GM12878 (cell line): ENCODE measurements at regions not wholly inside any gene's neighbourhood (a gene's known extent, or its start where the extent isn't known, plus 50 kb on each side); places are given as distances from the start of the nearest gene placed in this dataset.

Experiments used
- ATAC-seq: fragments of 200-7000 bp; cut with Tn5 transposase; 3 replicates; pipeline ENCODE4 v1.9.1; 2020; ENCODE audit warnings: mild to moderate bottlenecking, moderate library complexity
- BruUV-seq: library from RNA; stranded (reverse); fragments of 400-500 nt; replicated peaks from 2 replicates; lab custom pipeline; 2021; lab: Mats Ljungman, UMichigan
- CTCF ChIA-PET: fragments of 300-600 bp; sonication (Branson Sonifier 250); formaldehyde crosslinking; extraction: SDS; loops from one replicate; lab custom pipeline; 2021; ENCODE audit warnings: inconsistent platforms; lab: Yijun Ruan, JAX
- POLR2A ChIA-PET: fragments of 350-600 bp; formaldehyde crosslinking; extraction: SDS; loops from one replicate; lab custom pipeline; 2021; ENCODE audit warnings: inconsistent platforms; lab: Charles Lee
- RAD21 ChIA-PET: fragments of 300-600 bp; sonication (Branson Sonifier 250); formaldehyde crosslinking; loops from one replicate; lab custom pipeline; 2023; ENCODE audit warnings: antibody characterized with exemption; ENCODE audit not compliant: unreplicated experiment; lab: Charles Lee
- SMC1A ChIA-PET: fragments of 300-600 bp; sonication (Branson Sonifier 250); formaldehyde crosslinking; loops from one replicate; lab custom pipeline; 2023; ENCODE audit not compliant: unreplicated experiment, uncharacterized antibody; lab: Charles Lee
- DNase-seq: peaks from one replicate; pipeline ENCODE4 v3.0.0-alpha.2; 2011; ENCODE audit warnings: low read depth, low spot score
- FAIRE-seq: peaks from 3 replicates; lab custom pipeline; 2011; peaks lifted over from hg19 to GRCh38; lab: Jason Lieb, UNC
- H2AFZ ChIP-seq: 2 replicates; pipeline ENCODE4 v1.6.0; 2011; ENCODE audit warnings: low read depth, low read length, control low read depth; ENCODE audit not compliant: control insufficient read depth
- H3K27ac ChIP-seq: 2 replicates; pipeline ENCODE4 v1.5.1; 2011; ENCODE audit warnings: control low read depth; ENCODE audit not compliant: control insufficient read depth, insufficient read depth
- H3K27me3 ChIP-seq, 2 experiments: replicated peaks in 1 of 2; 2 replicates each; pipeline versions ENCODE4 v1.6.0 to v1.6.1; 2011; ENCODE audit warnings: low read length in 1 of 2; ENCODE audit not compliant: control insufficient read depth in 2 of 2, insufficient read depth in 2 of 2
- H3K36me3 ChIP-seq, 2 experiments: 2 replicates each; pipeline ENCODE4 v1.5.1; 2011; ENCODE audit warnings: low read length in 1 of 2; ENCODE audit not compliant: control insufficient read depth in 2 of 2, insufficient read depth in 2 of 2
- H3K4me1 ChIP-seq: 2 replicates; pipeline ENCODE4 v1.6.1; 2011; ENCODE audit warnings: mild to moderate bottlenecking, low read length, moderate library complexity, mixed read lengths; ENCODE audit not compliant: control insufficient read depth, insufficient read depth
- H3K4me2 ChIP-seq: 2 replicates; pipeline ENCODE4 v1.6.0; 2011; ENCODE audit warnings: control low read depth; ENCODE audit not compliant: control insufficient read depth, insufficient read depth
- H3K4me3 ChIP-seq: fragments of 200-600 bp; sonication (generic); 2 replicates; pipeline ENCODE4 v1.5.1; 2016
- H3K79me2 ChIP-seq: 2 replicates; pipeline ENCODE4 v1.6.0; 2011; ENCODE audit warnings: low read length; ENCODE audit not compliant: control insufficient read depth, insufficient read depth
- H3K9ac ChIP-seq: 2 replicates; pipeline ENCODE4 v1.8.0; 2011; ENCODE audit warnings: low read length, control low read depth, mixed read lengths; ENCODE audit not compliant: control insufficient read depth, insufficient read depth
- H3K9me3 ChIP-seq: replicated peaks from 3 replicates; pipeline ENCODE4 v1.5.1; 2011; ENCODE audit warnings: mild to moderate bottlenecking, low read length; ENCODE audit not compliant: control insufficient read depth, insufficient read depth
- H4K20me1 ChIP-seq: 2 replicates; pipeline ENCODE4 v1.6.0; 2011; ENCODE audit not compliant: control insufficient read depth, insufficient read depth
- FOS ChIP-seq: IDR thresholded peaks from 3 replicates; pipeline ENCODE4 v1.6.1; 2011; ENCODE audit warnings: borderline replicate concordance; ENCODE audit not compliant: insufficient read length; ENCODE audit errors: extremely low read depth
- KDM1A ChIP-seq: fragments of 200-600 bp; sonication (generic); IDR thresholded peaks from 2 replicates; pipeline ENCODE4 v1.6.1; 2016; ENCODE audit warnings: borderline replicate concordance
- MEF2A ChIP-seq: IDR thresholded peaks from 2 replicates; pipeline ENCODE4 v1.6.1; 2011; ENCODE audit warnings: low read depth, mild to moderate bottlenecking, low read length, moderate library complexity; ENCODE audit not compliant: insufficient read depth
- NFYA ChIP-seq: IDR thresholded peaks from 2 replicates; pipeline ENCODE4 v1.6.1; 2011; ENCODE audit warnings: low read depth, mild to moderate bottlenecking, low read length, improper control_type of control experiment, borderline replicate concordance
- NFYB ChIP-seq: IDR thresholded peaks from 2 replicates; pipeline ENCODE4 v1.6.1; 2011; ENCODE audit warnings: low read depth, mild to moderate bottlenecking, low read length, improper control_type of control experiment, moderate library complexity; ENCODE audit not compliant: insufficient read depth
- RAD51 ChIP-seq: fragments of 450-650 bp; IDR thresholded peaks from 2 replicates; pipeline ENCODE4 v1.6.1; 2016; ENCODE audit warnings: moderate library complexity, mild to moderate bottlenecking, inconsistent platforms
- RFX5 ChIP-seq: IDR thresholded peaks from 2 replicates; pipeline ENCODE4 v1.6.1; 2011; ENCODE audit warnings: low read depth, low read length, improper control_type of control experiment
- SMAD5 ChIP-seq: IDR thresholded peaks from 2 replicates; pipeline ENCODE4 v1.6.1; 2016; ENCODE audit warnings: antibody characterized with exemption, low read depth
- SMARCA5 ChIP-seq: fragments of 450-650 bp; IDR thresholded peaks from 2 replicates; pipeline ENCODE4 v1.6.1; 2017; ENCODE audit warnings: mild to moderate bottlenecking
- SPI1 ChIP-seq: IDR thresholded peaks from 2 replicates; pipeline ENCODE4 v1.6.1; 2011; ENCODE audit warnings: low read depth, mild to moderate bottlenecking, low read length, moderate library complexity, borderline replicate concordance; ENCODE audit not compliant: insufficient read depth
- TCF3 ChIP-seq: IDR thresholded peaks from 2 replicates; pipeline ENCODE4 v1.6.1; 2012; ENCODE audit warnings: low read depth, mild to moderate bottlenecking, low read length, borderline replicate concordance; ENCODE audit not compliant: insufficient read depth
- TCF7 ChIP-seq: IDR thresholded peaks from 2 replicates; pipeline ENCODE4 v1.6.1; 2014; ENCODE audit warnings: antibody characterized with exemption, borderline replicate concordance
- YY1 ChIP-seq: IDR thresholded peaks from 2 replicates; pipeline ENCODE4 v1.6.1; 2011; ENCODE audit warnings: low read depth, mild to moderate bottlenecking, low read length
- ZBTB40 ChIP-seq: fragments of 450-650 bp; IDR thresholded peaks from 2 replicates; pipeline ENCODE4 v1.6.1; 2016; ENCODE audit warnings: mild to moderate bottlenecking, moderate library complexity, borderline replicate concordance
- WGBS: methylation state at CpG from one replicate; pipeline ENCODE4 v1.1.6; 2016; ENCODE audit warnings: low lambda C conversion rate; ENCODE audit not compliant: insufficient replicate concordance, insufficient coverage; ENCODE audit errors: missing lambda C conversion rate; 5-methylcytosine and 5-hydroxymethylcytosine counted together
- in situ Hi-C: fragments of 300-500 bp; cut with MboI; formaldehyde crosslinking; loops from 9 replicates; pipeline ENCODE4 v1.14.3; 2018; ENCODE audit warnings: mixed read lengths
- intact Hi-C: fragments of 100-400 bp; cut with micrococcal nuclease; formaldehyde crosslinking; loops from one replicate; pipeline ENCODE4 v1.14.2; 2022; ENCODE audit not compliant: unreplicated experiment
- TF ChIP-seq, protein P1 (sequence below): fragments of 450-650 bp; IDR thresholded peaks from 2 replicates; pipeline ENCODE4 v1.6.1; 2017; ENCODE audit warnings: mild to moderate bottlenecking
- TF ChIP-seq, protein P2 (sequence below): fragments of 450-650 bp; formaldehyde crosslinking; IDR thresholded peaks from 2 replicates; pipeline ENCODE4 v1.4.0; 2020; ENCODE audit warnings: mild to moderate bottlenecking, moderate library complexity

- no peaks in the 10 kb centered on the region for H3K27me3 ChIP-seq
- H3K79me2 ChIP-seq, result no peaks in the 10 kb centered on the region
- ChIA-PET CTCF (no interaction called here), POLR2A (no interaction called here), RAD21 (no interaction called here), SMC1A (no interaction called here)
- H3K9me3 ChIP-seq, result no peaks in the 10 kb centered on the region
- H3K27ac ChIP-seq, result no peak overlapping the region
- ATAC-seq (no peak), DNase-seq (no peak), FAIRE-seq (no peak)
- no peak overlapping the region for H3K4me2 ChIP-seq
- in situ Hi-C loops, result no loop called here
- 91% methylated on average over 1 of the region's 1 CpG for WGBS
- no peaks in the 10 kb centered on the region for H3K4me1 ChIP-seq
- no peaks in the 10 kb centered on the region for H4K20me1 ChIP-seq
- H3K9ac ChIP-seq, result no peak overlapping the region
- intact Hi-C loops, result no loop called here
- BruUV-seq, result no TSS peak
- no peak overlapping the region for H2AFZ ChIP-seq
- H3K36me3 ChIP-seq, result no peaks in the 10 kb centered on the region
- H3K4me3 ChIP-seq, result no peak overlapping the region
- TF ChIP-seq SPI1, result no peak
- TF ChIP-seq YY1, result no peak
- TF ChIP-seq KDM1A, result no peak
- TF ChIP-seq, protein P1, sequence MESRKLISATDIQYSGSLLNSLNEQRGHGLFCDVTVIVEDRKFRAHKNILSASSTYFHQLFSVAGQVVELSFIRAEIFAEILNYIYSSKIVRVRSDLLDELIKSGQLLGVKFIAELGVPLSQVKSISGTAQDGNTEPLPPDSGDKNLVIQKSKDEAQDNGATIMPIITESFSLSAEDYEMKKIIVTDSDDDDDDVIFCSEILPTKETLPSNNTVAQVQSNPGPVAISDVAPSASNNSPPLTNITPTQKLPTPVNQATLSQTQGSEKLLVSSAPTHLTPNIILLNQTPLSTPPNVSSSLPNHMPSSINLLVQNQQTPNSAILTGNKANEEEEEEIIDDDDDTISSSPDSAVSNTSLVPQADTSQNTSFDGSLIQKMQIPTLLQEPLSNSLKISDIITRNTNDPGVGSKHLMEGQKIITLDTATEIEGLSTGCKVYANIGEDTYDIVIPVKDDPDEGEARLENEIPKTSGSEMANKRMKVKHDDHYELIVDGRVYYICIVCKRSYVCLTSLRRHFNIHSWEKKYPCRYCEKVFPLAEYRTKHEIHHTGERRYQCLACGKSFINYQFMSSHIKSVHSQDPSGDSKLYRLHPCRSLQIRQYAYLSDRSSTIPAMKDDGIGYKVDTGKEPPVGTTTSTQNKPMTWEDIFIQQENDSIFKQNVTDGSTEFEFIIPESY, result no peak
- no peak for TF ChIP-seq RAD51
- TF ChIP-seq, protein P2, sequence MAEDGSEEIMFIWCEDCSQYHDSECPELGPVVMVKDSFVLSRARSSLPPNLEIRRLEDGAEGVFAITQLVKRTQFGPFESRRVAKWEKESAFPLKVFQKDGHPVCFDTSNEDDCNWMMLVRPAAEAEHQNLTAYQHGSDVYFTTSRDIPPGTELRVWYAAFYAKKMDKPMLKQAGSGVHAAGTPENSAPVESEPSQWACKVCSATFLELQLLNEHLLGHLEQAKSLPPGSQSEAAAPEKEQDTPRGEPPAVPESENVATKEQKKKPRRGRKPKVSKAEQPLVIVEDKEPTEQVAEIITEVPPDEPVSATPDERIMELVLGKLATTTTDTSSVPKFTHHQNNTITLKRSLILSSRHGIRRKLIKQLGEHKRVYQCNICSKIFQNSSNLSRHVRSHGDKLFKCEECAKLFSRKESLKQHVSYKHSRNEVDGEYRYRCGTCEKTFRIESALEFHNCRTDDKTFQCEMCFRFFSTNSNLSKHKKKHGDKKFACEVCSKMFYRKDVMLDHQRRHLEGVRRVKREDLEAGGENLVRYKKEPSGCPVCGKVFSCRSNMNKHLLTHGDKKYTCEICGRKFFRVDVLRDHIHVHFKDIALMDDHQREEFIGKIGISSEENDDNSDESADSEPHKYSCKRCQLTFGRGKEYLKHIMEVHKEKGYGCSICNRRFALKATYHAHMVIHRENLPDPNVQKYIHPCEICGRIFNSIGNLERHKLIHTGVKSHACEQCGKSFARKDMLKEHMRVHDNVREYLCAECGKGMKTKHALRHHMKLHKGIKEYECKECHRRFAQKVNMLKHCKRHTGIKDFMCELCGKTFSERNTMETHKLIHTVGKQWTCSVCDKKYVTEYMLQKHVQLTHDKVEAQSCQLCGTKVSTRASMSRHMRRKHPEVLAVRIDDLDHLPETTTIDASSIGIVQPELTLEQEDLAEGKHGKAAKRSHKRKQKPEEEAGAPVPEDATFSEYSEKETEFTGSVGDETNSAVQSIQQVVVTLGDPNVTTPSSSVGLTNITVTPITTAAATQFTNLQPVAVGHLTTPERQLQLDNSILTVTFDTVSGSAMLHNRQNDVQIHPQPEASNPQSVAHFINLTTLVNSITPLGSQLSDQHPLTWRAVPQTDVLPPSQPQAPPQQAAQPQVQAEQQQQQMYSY (CRISPR knock-in tag), result no peak
- no peak for TF ChIP-seq SMAD5
- TF ChIP-seq NFYB, result no peak
- no peak for TF ChIP-seq TCF7
- TF ChIP-seq NFYA, result no peak
- no peak for TF ChIP-seq RFX5
- no peak for TF ChIP-seq TCF3
- no peak for TF ChIP-seq FOS
- no peak for TF ChIP-seq ZBTB40
- TF ChIP-seq MEF2A, result no peak
- TF ChIP-seq SMARCA5, result no peak
These were observed 155.9 kb upstream of the CCNG1 start for GRCh38 chr5:163281512-163281911.
